Keratinocyte (primary cell): ENCODE measurements at regions not wholly inside any gene's neighbourhood (a gene's known extent, or its start where the extent isn't known, plus 50 kb on each side); places are given as distances from the start of the nearest gene placed in this dataset.

Experiments
- DNase-seq: peaks from one replicate; pipeline ENCODE4 v3.0.0-alpha.2; 2011; ENCODE audit warnings: low read depth, missing footprints, low spot score
- FAIRE-seq: peaks from 2 replicates; lab custom pipeline; 2011; peaks lifted over from hg19 to GRCh38; lab: Jason Lieb, UNC
- H2AFZ ChIP-seq: 2 replicates; pipeline ENCODE4 v1.6.0; 2012; ENCODE audit warnings: low read length, control low read depth, inconsistent platforms; ENCODE audit not compliant: control insufficient read depth
- H3K27ac ChIP-seq: 2 replicates; pipeline ENCODE4 v1.5.1; 2011; ENCODE audit warnings: low read length; ENCODE audit not compliant: control insufficient read depth, insufficient read depth
- H3K27me3 ChIP-seq: 3 replicates; pipeline ENCODE4 v1.6.0; 2011; ENCODE audit warnings: low read length; ENCODE audit not compliant: control insufficient read depth, insufficient read depth; ENCODE audit errors: extremely low read depth
- H3K36me3 ChIP-seq, 2 experiments: 2 replicates in 1 of 2; 3 replicates in 1 of 2; pipeline ENCODE4 v1.5.1; 2011; ENCODE audit warnings: low read length in 2 of 2, mild to moderate bottlenecking in 1 of 2; ENCODE audit not compliant: control insufficient read depth in 2 of 2, insufficient read depth in 2 of 2; ENCODE audit errors: extremely low read depth in 1 of 2
- H3K4me1 ChIP-seq: 3 replicates; pipeline ENCODE4 v1.5.1; 2011; ENCODE audit warnings: low read length; ENCODE audit not compliant: control insufficient read depth, insufficient read depth; ENCODE audit errors: extremely low read depth
- H3K4me2 ChIP-seq: 3 replicates; pipeline ENCODE4 v1.6.0; 2011; ENCODE audit warnings: low read depth, low read length; ENCODE audit not compliant: control insufficient read depth, insufficient read depth; ENCODE audit errors: extremely low read depth
- H3K4me3 ChIP-seq, 3 experiments: fragments of 200-600 bp in 1 of 3; sonication (generic) in 1 of 3; 2 replicates in 2 of 3; 3 replicates in 1 of 3; pipeline ENCODE4 v1.5.1; 2011 to 2016; ENCODE audit warnings: low read length in 3 of 3, mild to moderate bottlenecking in 3 of 3, control low read depth in 2 of 3, inconsistent platforms in 1 of 3, low read depth in 1 of 3, mixed read lengths in 1 of 3, mixed run types in 1 of 3, moderate library complexity in 1 of 3; ENCODE audit not compliant: control insufficient read depth in 2 of 3, insufficient read depth in 2 of 3; ENCODE audit errors: extremely low read depth in 1 of 3
- H3K79me2 ChIP-seq: 2 replicates; pipeline ENCODE4 v1.6.0; 2012; ENCODE audit warnings: low read length; ENCODE audit not compliant: control insufficient read depth, insufficient read depth
- H3K9ac ChIP-seq: 3 replicates; pipeline ENCODE4 v1.6.0; 2011; ENCODE audit warnings: low read length; ENCODE audit not compliant: control insufficient read depth, insufficient read depth; ENCODE audit errors: extremely low read depth
- H3K9me1 ChIP-seq: 3 replicates; pipeline ENCODE4 v1.6.0; 2011; ENCODE audit warnings: low read length; ENCODE audit not compliant: control insufficient read depth, insufficient read depth; ENCODE audit errors: extremely low read depth
- H3K9me3 ChIP-seq: 2 replicates; pipeline ENCODE4 v1.5.1; 2012; ENCODE audit warnings: low read depth, low read length; ENCODE audit not compliant: control insufficient read depth
- H4K20me1 ChIP-seq: 3 replicates; pipeline ENCODE4 v1.6.0; 2011; ENCODE audit warnings: low read length; ENCODE audit not compliant: control insufficient read depth, insufficient read depth; ENCODE audit errors: extremely low read depth
- EZH2 ChIP-seq: IDR thresholded peaks from one replicate; pipeline ENCODE4 v1.6.1; 2012; ENCODE audit warnings: inconsistent platforms, mild to moderate bottlenecking, low read length, moderate library complexity
- dilution Hi-C: fragments of 300-500 bp; cut with MboI; formaldehyde crosslinking; loops from one replicate; pipeline ENCODE4 v1.7.0; 2020; ENCODE audit warnings: low sequenced_read_pairs; ENCODE audit not compliant: extremely low pct_ligation_motif_present
- TF ChIP-seq, protein P1 (sequence below), 3 experiments: IDR thresholded peaks in 1 of 3; conservative IDR thresholded peaks in 1 of 3; optimal IDR thresholded peaks in 1 of 3; 2 replicates in 2 of 3; 3 replicates in 1 of 3; pipeline versions ENCODE3 to v1.5.1; 2011; ENCODE audit warnings: low read length in 3 of 3, mild to moderate bottlenecking in 3 of 3, moderate library complexity in 2 of 3, control low read depth in 1 of 3, inconsistent platforms in 1 of 3; ENCODE audit not compliant: insufficient read depth in 2 of 3; ENCODE audit errors: extremely low read depth in 1 of 3

GRCh38 chr2:4217737-4218136, 514.4 kb downstream of the DCDC2C start:
- dilution Hi-C loops: no loop called here
- no peaks in the 10 kb centered on the region for H3K9me1 ChIP-seq
- H3K9ac ChIP-seq: no peak overlapping the region
- H3K79me2 ChIP-seq: no peaks in the 10 kb centered on the region
- DNase-seq: no peak
- H2AFZ ChIP-seq: no peak overlapping the region
- no peaks in the 10 kb centered on the region for H3K36me3 ChIP-seq
- TF ChIP-seq EZH2: no peak
- TF ChIP-seq, protein P1, sequence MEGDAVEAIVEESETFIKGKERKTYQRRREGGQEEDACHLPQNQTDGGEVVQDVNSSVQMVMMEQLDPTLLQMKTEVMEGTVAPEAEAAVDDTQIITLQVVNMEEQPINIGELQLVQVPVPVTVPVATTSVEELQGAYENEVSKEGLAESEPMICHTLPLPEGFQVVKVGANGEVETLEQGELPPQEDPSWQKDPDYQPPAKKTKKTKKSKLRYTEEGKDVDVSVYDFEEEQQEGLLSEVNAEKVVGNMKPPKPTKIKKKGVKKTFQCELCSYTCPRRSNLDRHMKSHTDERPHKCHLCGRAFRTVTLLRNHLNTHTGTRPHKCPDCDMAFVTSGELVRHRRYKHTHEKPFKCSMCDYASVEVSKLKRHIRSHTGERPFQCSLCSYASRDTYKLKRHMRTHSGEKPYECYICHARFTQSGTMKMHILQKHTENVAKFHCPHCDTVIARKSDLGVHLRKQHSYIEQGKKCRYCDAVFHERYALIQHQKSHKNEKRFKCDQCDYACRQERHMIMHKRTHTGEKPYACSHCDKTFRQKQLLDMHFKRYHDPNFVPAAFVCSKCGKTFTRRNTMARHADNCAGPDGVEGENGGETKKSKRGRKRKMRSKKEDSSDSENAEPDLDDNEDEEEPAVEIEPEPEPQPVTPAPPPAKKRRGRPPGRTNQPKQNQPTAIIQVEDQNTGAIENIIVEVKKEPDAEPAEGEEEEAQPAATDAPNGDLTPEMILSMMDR (optimal IDR thresholded peaks at IDR 0.05 in 1 of 3, IDR thresholded peaks at IDR 0.05 in 1 of 3, conservative IDR thresholded peaks at IDR 0.05 in 1 of 3; ENCODE audit: extremely low read depth in 1 of 3, insufficient read depth in 2 of 3, low read length in 3 of 3): no peak
- H3K27me3 ChIP-seq: no peaks in the 10 kb centered on the region
- H3K4me2 ChIP-seq: no peak overlapping the region
- H3K9me3 ChIP-seq: no peaks in the 10 kb centered on the region
- no peaks in the 10 kb centered on the region for H3K4me1 ChIP-seq
- H3K27ac ChIP-seq: no peak overlapping the region
- no peak overlapping the region for H3K4me3 ChIP-seq
- H4K20me1 ChIP-seq: no peaks in the 10 kb centered on the region
- no peak for FAIRE-seq

DNA sequence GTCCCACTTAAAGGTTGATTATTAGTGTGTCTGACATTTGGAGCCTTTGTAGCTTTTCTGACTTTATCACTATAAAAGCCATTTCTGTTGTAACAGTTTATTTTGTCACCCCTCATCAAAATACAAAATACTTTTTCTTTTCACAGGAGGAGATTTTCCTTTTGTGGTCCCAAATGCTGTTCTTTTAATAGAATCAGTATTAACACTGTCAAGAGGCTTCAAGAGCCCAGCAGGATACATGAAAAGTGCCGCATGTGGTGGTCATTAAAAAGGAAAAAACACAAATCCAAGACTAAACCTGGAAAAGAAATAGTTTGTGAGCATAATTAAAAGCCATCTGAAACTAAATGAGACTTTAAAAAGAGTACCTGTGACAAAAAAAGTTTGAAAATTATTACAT, 515.7 kb downstream of the DCDC2C start:
- H3K9me3 ChIP-seq: no peaks in the 10 kb centered on the region
- dilution Hi-C loops: no loop called here
- no peak for TF ChIP-seq EZH2
- TF ChIP-seq, protein P1 (optimal IDR thresholded peaks at IDR 0.05 in 1 of 3, IDR thresholded peaks at IDR 0.05 in 1 of 3, conservative IDR thresholded peaks at IDR 0.05 in 1 of 3; ENCODE audit: extremely low read depth in 1 of 3, insufficient read depth in 2 of 3, low read length in 3 of 3): no peak
- H3K9me1 ChIP-seq: no peaks in the 10 kb centered on the region
- H3K79me2 ChIP-seq: no peaks in the 10 kb centered on the region
- H3K27ac ChIP-seq: no peak overlapping the region
- H3K36me3 ChIP-seq: no peaks in the 10 kb centered on the region
- no peaks in the 10 kb centered on the region for H3K27me3 ChIP-seq
- H3K4me2 ChIP-seq: no peak overlapping the region
- H4K20me1 ChIP-seq: no peaks in the 10 kb centered on the region
- no peak overlapping the region for H3K9ac ChIP-seq
- no peak for DNase-seq
- no peaks in the 10 kb centered on the region for H3K4me1 ChIP-seq
- no peak overlapping the region for H2AFZ ChIP-seq
- no peak overlapping the region for H3K4me3 ChIP-seq
- FAIRE-seq: no peak
